MM.1S (cell line): ENCODE measurements at regions not wholly inside any gene's neighbourhood (a gene's known extent, or its start where the extent isn't known, plus 50 kb on each side); places are given as distances from the start of the nearest gene placed in this dataset.

Experiments
- DNase-seq: peaks from one replicate; pipeline ENCODE4 v3.0.0-alpha.2; 2015
- H2AFZ ChIP-seq: fragments of 300-600 bp; sonication (generic); 2 replicates; pipeline ENCODE4 v1.6.0; 2016; ENCODE audit warnings: antibody characterized with exemption, low read length
- H3F3A ChIP-seq: fragments of 300-600 bp; sonication (generic); 2 replicates; pipeline ENCODE4 v1.6.1; 2016; ENCODE audit warnings: mild to moderate bottlenecking, antibody characterized with exemption, low read length, moderate library complexity, mixed read lengths; ENCODE audit not compliant: insufficient read depth
- H3K27ac ChIP-seq: fragments of 300-600 bp; sonication (generic); 2 replicates; pipeline ENCODE4 v1.5.1; 2016; ENCODE audit warnings: mild to moderate bottlenecking, low read length
- H3K27me3 ChIP-seq: fragments of 300-600 bp; sonication (generic); replicated peaks from 2 replicates; pipeline ENCODE4 v1.6.0; 2016; ENCODE audit warnings: low read length; ENCODE audit not compliant: insufficient read depth
- H3K36me3 ChIP-seq: fragments of 300-600 bp; sonication (generic); replicated peaks from 2 replicates; pipeline ENCODE4 v1.6.1; 2016; ENCODE audit warnings: mild to moderate bottlenecking, low read length, mixed read lengths; ENCODE audit not compliant: insufficient read depth
- H3K4me1 ChIP-seq: fragments of 300-600 bp; sonication (generic); 2 replicates; pipeline ENCODE4 v1.6.1; 2016; ENCODE audit warnings: low read length, mixed read lengths
- H3K4me2 ChIP-seq: fragments of 300-600 bp; sonication (generic); 2 replicates; pipeline ENCODE4 v1.6.0; 2016; ENCODE audit warnings: low read depth, low read length
- H3K4me3 ChIP-seq: fragments of 300-600 bp; sonication (generic); 2 replicates; pipeline ENCODE4 v1.5.1; 2016; ENCODE audit warnings: low read length, mixed read lengths
- H3K79me2 ChIP-seq: fragments of 300-600 bp; sonication (generic); 2 replicates; pipeline ENCODE4 v1.6.1; 2016; ENCODE audit warnings: mixed run types, low read length, mixed read lengths
- H3K9ac ChIP-seq: fragments of 300-600 bp; sonication (generic); 2 replicates; pipeline ENCODE4 v1.6.1; 2016; ENCODE audit warnings: low read length, mixed read lengths
- H3K9me2 ChIP-seq: fragments of 300-600 bp; sonication (generic); replicated peaks from 2 replicates; pipeline ENCODE4 v1.6.1; 2016; ENCODE audit warnings: mild to moderate bottlenecking, low read length, mixed read lengths; ENCODE audit not compliant: insufficient read depth
- H3K9me3 ChIP-seq: fragments of 300-600 bp; sonication (generic); replicated peaks from 2 replicates; pipeline ENCODE4 v1.6.1; 2016; ENCODE audit warnings: mild to moderate bottlenecking, low read length, mixed read lengths; ENCODE audit not compliant: insufficient read depth
- H4K20me1 ChIP-seq: fragments of 300-600 bp; sonication (generic); 2 replicates; pipeline ENCODE4 v1.6.1; 2016; ENCODE audit warnings: mild to moderate bottlenecking, low read length, moderate library complexity, mixed read lengths; ENCODE audit not compliant: insufficient read depth
- EZH2 ChIP-seq: fragments of 300-600 bp; sonication (generic); optimal IDR thresholded peaks from 2 replicates; pipeline ENCODE3; 2017; ENCODE audit warnings: low read depth, mild to moderate bottlenecking, antibody characterized with exemption, low read length, mixed read lengths
- EZH2phosphoT487 ChIP-seq: fragments of 300-600 bp; sonication (generic); IDR thresholded peaks from 2 replicates; pipeline ENCODE4 v1.6.1; 2018; ENCODE audit warnings: antibody characterized with exemption, low read length
- TF ChIP-seq, protein P1 (sequence below): fragments of 300-600 bp; sonication (generic); IDR thresholded peaks from 2 replicates; pipeline ENCODE4 v1.5.1; 2016; ENCODE audit warnings: antibody characterized with exemption, low read length, mixed read lengths

DNA sequence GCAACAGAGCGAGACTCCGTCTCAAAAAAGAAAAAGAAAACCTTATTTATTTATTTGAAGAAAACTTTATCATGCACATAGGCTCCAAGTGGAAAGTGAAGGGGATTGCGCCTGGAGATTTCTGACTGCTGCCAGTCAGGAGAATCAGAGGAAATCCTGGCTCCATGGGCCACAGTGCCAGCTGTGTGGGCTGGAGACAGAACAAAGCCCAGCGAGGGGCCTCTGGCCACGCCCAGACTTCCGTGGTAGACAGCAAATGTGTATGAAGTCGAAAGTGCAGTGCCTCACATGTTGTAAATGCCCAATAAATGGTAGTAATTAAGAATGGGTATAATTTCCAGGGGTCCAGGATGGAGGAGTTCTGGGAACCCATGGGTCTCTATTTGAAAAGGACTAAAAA lies 75.8 kb upstream of the WWC1 start:
- H2AFZ ChIP-seq: no peak overlapping the region
- no peak overlapping the region for H3K4me2 ChIP-seq
- H3K36me3 ChIP-seq: no peaks in the 10 kb centered on the region
- H3K4me3 ChIP-seq: no peak overlapping the region
- no peaks in the 10 kb centered on the region for H3K27me3 ChIP-seq
- H3K9me3 ChIP-seq: no peaks in the 10 kb centered on the region
- H3K4me1 ChIP-seq: no peaks in the 10 kb centered on the region
- DNase-seq: no peak
- H3K9me2 ChIP-seq: no peaks in the 10 kb centered on the region
- no peaks in the 10 kb centered on the region for H3K79me2 ChIP-seq
- H3K27ac ChIP-seq: no peak overlapping the region
- H3K9ac ChIP-seq: no peak overlapping the region
- TF ChIP-seq EZH2: no peak
- no peak for TF ChIP-seq EZH2phosphoT487
- TF ChIP-seq, protein P1, sequence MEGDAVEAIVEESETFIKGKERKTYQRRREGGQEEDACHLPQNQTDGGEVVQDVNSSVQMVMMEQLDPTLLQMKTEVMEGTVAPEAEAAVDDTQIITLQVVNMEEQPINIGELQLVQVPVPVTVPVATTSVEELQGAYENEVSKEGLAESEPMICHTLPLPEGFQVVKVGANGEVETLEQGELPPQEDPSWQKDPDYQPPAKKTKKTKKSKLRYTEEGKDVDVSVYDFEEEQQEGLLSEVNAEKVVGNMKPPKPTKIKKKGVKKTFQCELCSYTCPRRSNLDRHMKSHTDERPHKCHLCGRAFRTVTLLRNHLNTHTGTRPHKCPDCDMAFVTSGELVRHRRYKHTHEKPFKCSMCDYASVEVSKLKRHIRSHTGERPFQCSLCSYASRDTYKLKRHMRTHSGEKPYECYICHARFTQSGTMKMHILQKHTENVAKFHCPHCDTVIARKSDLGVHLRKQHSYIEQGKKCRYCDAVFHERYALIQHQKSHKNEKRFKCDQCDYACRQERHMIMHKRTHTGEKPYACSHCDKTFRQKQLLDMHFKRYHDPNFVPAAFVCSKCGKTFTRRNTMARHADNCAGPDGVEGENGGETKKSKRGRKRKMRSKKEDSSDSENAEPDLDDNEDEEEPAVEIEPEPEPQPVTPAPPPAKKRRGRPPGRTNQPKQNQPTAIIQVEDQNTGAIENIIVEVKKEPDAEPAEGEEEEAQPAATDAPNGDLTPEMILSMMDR: no peak
- no peaks in the 10 kb centered on the region for H3F3A ChIP-seq
- H4K20me1 ChIP-seq: no peaks in the 10 kb centered on the region

DNA sequence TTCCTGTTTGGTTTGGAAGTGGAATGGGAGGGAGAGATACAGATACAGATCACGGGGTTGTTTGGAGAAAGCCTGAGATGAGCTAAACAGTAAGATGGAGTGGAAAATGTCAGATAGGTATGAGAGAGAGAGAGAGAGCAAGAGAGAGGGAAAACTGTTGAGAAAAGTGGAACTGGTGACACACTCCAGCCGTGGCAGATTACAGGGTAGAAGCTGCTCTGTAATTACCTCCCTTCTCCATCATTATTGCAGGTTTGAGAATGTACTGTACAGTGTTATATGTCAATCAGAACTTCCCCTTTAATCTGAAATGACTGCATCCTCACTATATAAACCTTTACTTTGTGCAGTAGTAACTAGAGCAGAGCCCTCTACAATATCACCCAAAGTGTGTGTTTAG lies 74.5 kb upstream of the WWC1 start:
- TF ChIP-seq EZH2phosphoT487 (no peak), EZH2 (no peak)
- TF ChIP-seq, protein P1: no peak

DNA sequence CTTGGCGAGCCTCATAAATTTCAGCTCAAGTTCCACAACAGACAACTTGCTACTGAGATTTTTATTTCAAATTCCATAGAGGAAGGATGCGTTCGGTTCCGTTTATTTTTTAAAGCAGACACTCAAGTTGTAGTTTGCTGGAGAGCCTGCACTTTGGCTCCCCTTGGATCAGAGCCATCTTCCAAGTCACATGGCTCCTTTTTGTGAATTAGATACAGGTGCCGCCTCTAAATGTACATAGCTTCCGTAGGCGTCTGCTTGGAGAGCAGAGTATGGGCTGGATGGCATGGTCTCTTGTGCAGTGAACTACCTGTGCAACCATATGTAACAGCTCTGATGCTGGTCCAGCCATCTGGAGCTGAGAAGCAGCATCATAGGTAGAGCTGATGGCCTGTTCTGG lies 73.9 kb upstream of the WWC1 start:
- H3F3A ChIP-seq: no peaks in the 10 kb centered on the region
- no peaks in the 10 kb centered on the region for H3K9me2 ChIP-seq
- no peaks in the 10 kb centered on the region for H4K20me1 ChIP-seq
- H3K27me3 ChIP-seq: no peaks in the 10 kb centered on the region; the same call in 1 of the 2 replicates
- H2AFZ ChIP-seq: no peak overlapping the region
- TF ChIP-seq, protein P1: no peak
- TF ChIP-seq EZH2 (no peak), EZH2phosphoT487 (no peak)
- H3K4me1 ChIP-seq: no peaks in the 10 kb centered on the region
- no peak for DNase-seq
- no peaks in the 10 kb centered on the region for H3K9me3 ChIP-seq
- H3K9ac ChIP-seq: no peak overlapping the region
- no peaks in the 10 kb centered on the region for H3K79me2 ChIP-seq
- H3K27ac ChIP-seq: no peak overlapping the region
- H3K4me3 ChIP-seq: no peak overlapping the region
- H3K4me2 ChIP-seq: no peak overlapping the region
- no peaks in the 10 kb centered on the region for H3K36me3 ChIP-seq

More for the DNA sequence above, 74.5 kb upstream of the WWC1 start:
- Histone ChIP-seq H3K27me3 (no peaks in the 10 kb centered on the region; the same call in 1 of the 2 replicates), H3K9ac (no peak overlapping the region), H3K27ac (no peak overlapping the region), H2AFZ (no peak overlapping the region), H3F3A (no peaks in the 10 kb centered on the region), H3K79me2 (no peaks in the 10 kb centered on the region), H3K9me3 (no peaks in the 10 kb centered on the region), H3K4me2 (no peak overlapping the region), H3K4me3 (no peak overlapping the region), H3K9me2 (no peaks in the 10 kb centered on the region), H3K4me1 (no peaks in the 10 kb centered on the region), H4K20me1 (no peaks in the 10 kb centered on the region), H3K36me3 (no peaks in the 10 kb centered on the region)
- DNase-seq: no peak

DNA sequence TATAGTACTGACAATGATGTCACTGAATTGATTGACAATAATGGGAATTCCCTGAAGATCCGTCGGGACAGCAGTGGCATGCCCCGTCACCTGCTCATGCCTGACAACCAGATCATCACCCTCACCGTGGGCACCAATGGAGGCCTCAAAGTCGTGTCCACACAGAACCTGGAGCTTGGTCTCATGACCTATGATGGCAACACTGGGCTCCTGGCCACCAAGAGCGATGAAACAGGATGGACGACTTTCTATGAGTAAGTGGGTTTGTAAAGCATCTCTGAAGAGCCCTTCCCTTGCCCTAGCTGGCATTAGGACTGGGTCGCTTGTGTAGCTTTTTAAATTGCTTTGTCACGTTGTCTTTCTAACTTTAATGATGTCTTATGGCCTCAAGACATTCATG lies 72.7 kb upstream of the WWC1 start:
- DNase-seq: no peak
- H4K20me1 ChIP-seq: no peaks in the 10 kb centered on the region
- no peaks in the 10 kb centered on the region for H3K4me1 ChIP-seq
- no peak overlapping the region for H3K9ac ChIP-seq
- no peaks in the 10 kb centered on the region; the same call in 1 of the 2 replicates for H3K27me3 ChIP-seq
- no peak overlapping the region for H3K4me2 ChIP-seq
- no peak overlapping the region for H3K4me3 ChIP-seq
- no peak overlapping the region for H2AFZ ChIP-seq
- no peaks in the 10 kb centered on the region for H3K79me2 ChIP-seq
- TF ChIP-seq EZH2: no peak
- TF ChIP-seq EZH2phosphoT487: no peak
- TF ChIP-seq, protein P1: no peak
- no peaks in the 10 kb centered on the region for H3K9me3 ChIP-seq
- H3K9me2 ChIP-seq: no peaks in the 10 kb centered on the region
- H3F3A ChIP-seq: no peaks in the 10 kb centered on the region
- H3K27ac ChIP-seq: no peak overlapping the region
- no peaks in the 10 kb centered on the region for H3K36me3 ChIP-seq
